OCI-LY1 (cell line): ENCODE measurements at regions not wholly inside any gene's neighbourhood (a gene's known extent, or its start where the extent isn't known, plus 50 kb on each side); places are given as distances from the start of the nearest gene placed in this dataset.

Source experiments
- H2AFZ ChIP-seq: fragments of 200-600 bp; sonication (generic), shearing (Covaris generic); 2 replicates; pipeline ENCODE4 v1.6.0; 2014; ENCODE audit warnings: antibody characterized with exemption, mild to moderate bottlenecking, low read length
- H3F3A ChIP-seq: fragments of 200-600 bp; sonication (generic), shearing (Covaris generic); 2 replicates; pipeline ENCODE4 v1.6.0; 2014; ENCODE audit warnings: mild to moderate bottlenecking, antibody characterized with exemption, low read length, moderate library complexity; ENCODE audit not compliant: insufficient read depth
- H3K27ac ChIP-seq: fragments of 200-600 bp; sonication (generic); 2 replicates; pipeline ENCODE4 v1.5.1; 2014; ENCODE audit warnings: low read length, mixed run types, mild to moderate bottlenecking, low read depth; ENCODE audit not compliant: poor library complexity, severe bottlenecking
- H3K27me3 ChIP-seq: fragments of 200-600 bp; sonication (generic); 2 replicates; pipeline ENCODE4 v1.6.0; 2014; ENCODE audit warnings: antibody characterized with exemption, mild to moderate bottlenecking, low read length, moderate library complexity; ENCODE audit not compliant: insufficient read depth
- H3K36me3 ChIP-seq: fragments of 200-600 bp; sonication (generic); 2 replicates; pipeline ENCODE4 v1.6.1; 2014; ENCODE audit warnings: mild to moderate bottlenecking, antibody characterized with exemption, low read length, moderate library complexity, mixed read lengths; ENCODE audit not compliant: insufficient read depth
- H3K4me1 ChIP-seq: fragments of 200-600 bp; sonication (generic); 2 replicates; pipeline ENCODE4 v1.5.1; 2014; ENCODE audit warnings: mild to moderate bottlenecking, low read length, moderate library complexity; ENCODE audit not compliant: insufficient read depth, severe bottlenecking
- H3K4me2 ChIP-seq: fragments of 200-600 bp; sonication (generic), shearing (Covaris generic); 2 replicates; pipeline ENCODE4 v1.6.1; 2014; ENCODE audit warnings: low read length
- H3K4me3 ChIP-seq: fragments of 200-600 bp; sonication (generic); 2 replicates; pipeline ENCODE4 v1.5.1; 2014; ENCODE audit warnings: low read length, low read depth, mild to moderate bottlenecking, mixed read lengths; ENCODE audit not compliant: poor library complexity, severe bottlenecking
- H3K79me2 ChIP-seq: fragments of 200-600 bp; shearing (Covaris generic); 2 replicates; pipeline ENCODE4 v1.6.1; 2016; ENCODE audit warnings: mixed run types, low read length, mixed read lengths; ENCODE audit not compliant: insufficient read depth
- H3K9ac ChIP-seq: fragments of 200-600 bp; sonication (generic), shearing (Covaris generic); 2 replicates; pipeline ENCODE4 v1.6.1; 2014; ENCODE audit warnings: mild to moderate bottlenecking, low read length, mixed read lengths
- H3K9me2 ChIP-seq: fragments of 200-600 bp; sonication (generic), shearing (Covaris generic); 2 replicates; pipeline ENCODE4 v1.6.1; 2014; ENCODE audit warnings: low read depth, mild to moderate bottlenecking, low read length, mixed read lengths
- H3K9me3 ChIP-seq: fragments of 200-600 bp; shearing (Covaris generic); 2 replicates; pipeline ENCODE4 v1.6.1; 2014; ENCODE audit warnings: low read length, mixed read lengths
- H4K20me1 ChIP-seq: fragments of 200-600 bp; sonication (generic), shearing (Covaris generic); 2 replicates; pipeline ENCODE4 v1.6.0; 2016; ENCODE audit warnings: mild to moderate bottlenecking, low read length; ENCODE audit not compliant: insufficient read depth
- CTCF ChIP-seq: fragments of 200-600 bp; sonication (generic), shearing (Covaris generic); IDR thresholded peaks from 2 replicates; pipeline ENCODE4 v1.5.1; 2017; ENCODE audit warnings: mild to moderate bottlenecking, antibody characterized with exemption, low read length, moderate library complexity, mixed read lengths
- EZH2 ChIP-seq: fragments of 200-600 bp; sonication (generic), shearing (Covaris generic); IDR thresholded peaks from 2 replicates; pipeline ENCODE4 v1.8.0; 2017; ENCODE audit warnings: borderline replicate concordance, mixed run types, mild to moderate bottlenecking, antibody characterized with exemption, low read length, moderate library complexity, mixed read lengths

GRCh38 chr1:99560207-99561040 is 85.5 kb upstream of the PALMD start:
- no peak overlapping the region for H2AFZ ChIP-seq
- H3K4me3 ChIP-seq, result no peak overlapping the region
- H3K9me2 ChIP-seq, result no peaks in the 10 kb centered on the region
- no peaks in the 10 kb centered on the region for H3K9me3 ChIP-seq
- H3K79me2 ChIP-seq, result no peaks in the 10 kb centered on the region
- H3K9ac ChIP-seq, result no peak overlapping the region
- no peaks in the 10 kb centered on the region for H3K4me1 ChIP-seq
- H3K4me2 ChIP-seq, result no peak overlapping the region
- no peaks in the 10 kb centered on the region for H3F3A ChIP-seq
- no peaks in the 10 kb centered on the region for H3K36me3 ChIP-seq
- no peaks in the 10 kb centered on the region for H3K27me3 ChIP-seq
- TF ChIP-seq CTCF, result no peak
- no peak for TF ChIP-seq EZH2
- no peak overlapping the region for H3K27ac ChIP-seq
- H4K20me1 ChIP-seq, result no peaks in the 10 kb centered on the region

- no peaks in the 10 kb centered on the region for H3K79me2 ChIP-seq
- no peak overlapping the region for H3K9ac ChIP-seq
- TF ChIP-seq EZH2 (no peak), CTCF (no peak)
- H3K9me3 ChIP-seq, result no peaks in the 10 kb centered on the region
- H3F3A ChIP-seq, result no peaks in the 10 kb centered on the region
- no peaks in the 10 kb centered on the region for H3K27me3 ChIP-seq
- no peak overlapping the region for H2AFZ ChIP-seq
- H4K20me1 ChIP-seq, result no peaks in the 10 kb centered on the region
- no peaks in the 10 kb centered on the region for H3K4me1 ChIP-seq
- no peak overlapping the region for H3K27ac ChIP-seq
- H3K9me2 ChIP-seq, result no peaks in the 10 kb centered on the region
- no peak overlapping the region for H3K4me2 ChIP-seq
- H3K4me3 ChIP-seq, result no peak overlapping the region
- no peaks in the 10 kb centered on the region for H3K36me3 ChIP-seq
Observed at GRCh38 chr1:99561952-99562351, 84.0 kb upstream of the PALMD start.

- Histone ChIP-seq H3K9ac (no peak overlapping the region), H3K4me1 (peaks cover 4% of the 10 kb centered on the region), H3K36me3 (no peaks in the 10 kb centered on the region), H3K79me2 (no peaks in the 10 kb centered on the region), H4K20me1 (no peaks in the 10 kb centered on the region), H2AFZ (no peak overlapping the region), H3K9me3 (no peaks in the 10 kb centered on the region), H3K27me3 (no peaks in the 10 kb centered on the region), H3F3A (no peaks in the 10 kb centered on the region), H3K4me2 (no peak overlapping the region), H3K27ac (no peak overlapping the region), H3K9me2 (no peaks in the 10 kb centered on the region), H3K4me3 (no peak overlapping the region)
- TF ChIP-seq EZH2 (no peak), CTCF (no peak)
Observed at GRCh38 chr1:99565606-99566289, 80.2 kb upstream of the PALMD start.
